AG04449 (cell line): ENCODE measurements at regions not wholly inside any gene's neighbourhood (a gene's known extent, or its start where the extent isn't known, plus 50 kb on each side); places are given as distances from the start of the nearest gene placed in this dataset.

Source experiments
- CTCF ChIA-PET: fragments of 350-600 bp; formaldehyde crosslinking; extraction: SDS; loops from one replicate; lab custom pipeline; 2021; ENCODE audit warnings: antibody characterized with exemption; lab: Yijun Ruan, JAX
- POLR2A ChIA-PET: fragments of 400-600, 350-600 bp; formaldehyde crosslinking; extraction: SDS; loops from one replicate; lab custom pipeline; 2020; ENCODE audit warnings: antibody characterized with exemption, inconsistent platforms; lab: Yijun Ruan, JAX
- DNase-seq: peaks from one replicate; pipeline ENCODE4 v3.0.0-alpha.2; 2010; ENCODE audit warnings: low read depth, low spot score
- H3K4me3 ChIP-seq: 2 replicates; pipeline ENCODE4 v1.5.1; 2011; ENCODE audit warnings: low read depth, mild to moderate bottlenecking, control low read depth, low read length
- TF ChIP-seq, protein P1 (sequence below): IDR thresholded peaks from one replicate; pipeline ENCODE4 v1.5.1; 2011; ENCODE audit warnings: mild to moderate bottlenecking, moderate library complexity, low read length, control low read depth, inconsistent platforms; ENCODE audit not compliant: insufficient read depth; ENCODE audit errors: missing control alignments

DNA sequence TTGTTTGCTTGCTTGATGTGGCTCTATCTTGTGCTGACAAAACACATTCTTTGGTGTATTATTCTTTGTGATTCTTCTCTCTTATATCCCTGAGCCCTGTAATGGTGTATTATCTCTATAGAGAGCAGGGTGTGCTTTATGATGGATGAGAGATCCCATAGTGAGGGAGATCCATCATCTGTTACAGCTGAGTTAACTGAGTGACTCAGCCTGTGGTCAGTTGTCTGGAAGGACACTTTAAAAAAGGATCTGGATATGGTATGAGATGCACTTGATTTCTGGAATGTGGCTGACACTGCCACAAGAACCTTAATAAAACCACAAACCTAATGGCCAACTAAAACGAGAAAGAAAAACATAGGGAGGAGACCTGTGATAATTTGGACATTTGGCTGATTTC lies 461.4 kb upstream of the SYT1 start:
- no peak for DNase-seq
- POLR2A ChIA-PET: no interaction called here
- CTCF ChIA-PET: no interaction called here
- no peak overlapping the region for H3K4me3 ChIP-seq
- TF ChIP-seq, protein P1, sequence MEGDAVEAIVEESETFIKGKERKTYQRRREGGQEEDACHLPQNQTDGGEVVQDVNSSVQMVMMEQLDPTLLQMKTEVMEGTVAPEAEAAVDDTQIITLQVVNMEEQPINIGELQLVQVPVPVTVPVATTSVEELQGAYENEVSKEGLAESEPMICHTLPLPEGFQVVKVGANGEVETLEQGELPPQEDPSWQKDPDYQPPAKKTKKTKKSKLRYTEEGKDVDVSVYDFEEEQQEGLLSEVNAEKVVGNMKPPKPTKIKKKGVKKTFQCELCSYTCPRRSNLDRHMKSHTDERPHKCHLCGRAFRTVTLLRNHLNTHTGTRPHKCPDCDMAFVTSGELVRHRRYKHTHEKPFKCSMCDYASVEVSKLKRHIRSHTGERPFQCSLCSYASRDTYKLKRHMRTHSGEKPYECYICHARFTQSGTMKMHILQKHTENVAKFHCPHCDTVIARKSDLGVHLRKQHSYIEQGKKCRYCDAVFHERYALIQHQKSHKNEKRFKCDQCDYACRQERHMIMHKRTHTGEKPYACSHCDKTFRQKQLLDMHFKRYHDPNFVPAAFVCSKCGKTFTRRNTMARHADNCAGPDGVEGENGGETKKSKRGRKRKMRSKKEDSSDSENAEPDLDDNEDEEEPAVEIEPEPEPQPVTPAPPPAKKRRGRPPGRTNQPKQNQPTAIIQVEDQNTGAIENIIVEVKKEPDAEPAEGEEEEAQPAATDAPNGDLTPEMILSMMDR: no peak

DNA sequence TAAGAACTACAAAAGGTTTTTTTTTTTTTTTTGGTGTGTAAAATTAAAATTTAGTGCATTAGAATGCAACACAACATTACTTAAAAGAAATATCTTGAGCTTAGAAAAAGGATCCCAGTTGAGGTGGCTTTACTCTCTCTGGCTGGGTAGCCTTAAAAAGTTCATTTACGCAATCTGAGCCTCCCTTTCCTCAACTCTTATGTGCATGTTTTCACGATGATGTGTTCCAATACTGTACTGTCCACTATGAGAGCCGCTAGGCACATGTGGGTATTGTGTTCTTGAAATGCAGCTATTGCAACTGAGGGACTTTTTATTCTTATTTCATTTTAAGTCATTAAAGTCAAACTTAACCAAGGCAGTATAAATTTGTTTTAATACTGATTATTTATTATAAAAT lies 460.9 kb upstream of the SYT1 start:
- TF ChIP-seq, protein P1: no peak
- ChIA-PET POLR2A (no interaction called here), CTCF (no interaction called here)
- H3K4me3 ChIP-seq: no peak overlapping the region
- DNase-seq: no peak

DNA sequence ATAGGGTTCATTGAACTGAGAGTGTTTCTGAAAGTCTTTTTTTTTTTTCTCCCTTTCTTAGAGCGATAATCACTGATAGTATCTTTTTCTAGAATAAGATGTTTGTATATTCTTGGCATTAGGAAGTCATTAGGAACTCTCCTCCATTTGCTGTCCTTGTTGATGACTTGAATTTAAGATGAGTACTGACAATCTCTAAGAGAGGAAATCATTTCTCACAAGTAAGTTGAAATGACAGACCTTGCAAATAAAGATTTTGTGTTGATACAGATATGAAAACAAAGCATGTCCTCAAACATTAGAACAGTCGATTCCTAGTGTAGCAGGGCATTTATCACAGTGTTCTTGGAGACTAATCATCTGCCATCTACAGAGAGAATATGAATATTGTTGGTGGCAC lies 458.4 kb upstream of the SYT1 start:
- POLR2A ChIA-PET: no interaction called here
- no peak for DNase-seq
- no peak overlapping the region for H3K4me3 ChIP-seq
- TF ChIP-seq, protein P1: no peak
- CTCF ChIA-PET: no interaction called here

- POLR2A ChIA-PET: no interaction called here
These were observed 457.7 kb upstream of the SYT1 start for GRCh38 chr12:78406828-78407227.

GRCh38 chr12:78407722-78408121 lies 456.9 kb upstream of the SYT1 start:
- no peak for DNase-seq
- no peak overlapping the region for H3K4me3 ChIP-seq
- CTCF ChIA-PET: no interaction called here
- TF ChIP-seq, protein P1: no peak
- POLR2A ChIA-PET: no interaction called here

More at GRCh38 chr12:78406828-78407227, 457.7 kb upstream of the SYT1 start:
- CTCF ChIA-PET: no interaction called here
- DNase-seq: no peak
- no peak overlapping the region for H3K4me3 ChIP-seq
- TF ChIP-seq, protein P1: no peak

DNA sequence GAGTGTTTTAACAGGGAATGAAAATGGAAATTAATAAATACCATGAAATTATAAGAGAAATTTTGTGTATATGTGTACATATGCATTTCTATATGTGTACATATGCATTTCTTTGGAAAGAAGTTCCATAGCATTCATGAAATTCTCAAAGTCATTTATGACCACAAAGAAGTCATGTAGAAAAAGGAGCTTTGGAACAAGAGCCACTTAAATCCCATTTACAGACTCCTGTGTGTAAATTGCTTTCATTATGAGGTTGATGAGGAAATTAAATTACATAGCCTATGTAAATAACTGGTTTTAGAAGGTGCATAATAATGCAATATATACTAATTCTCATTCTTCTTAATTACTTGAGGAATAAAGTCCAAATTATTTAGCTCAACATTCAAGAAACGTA lies 450.5 kb upstream of the SYT1 start:
- CTCF ChIA-PET: no interaction called here
- no peak overlapping the region for H3K4me3 ChIP-seq
- TF ChIP-seq, protein P1: no peak
- POLR2A ChIA-PET: no interaction called here
- DNase-seq: no peak

- ChIA-PET CTCF (no interaction called here), POLR2A (no interaction called here)
- TF ChIP-seq, protein P1: no peak
- H3K4me3 ChIP-seq: no peak overlapping the region
- no peak for DNase-seq
These were observed 445.7 kb upstream of the SYT1 start for GRCh38 chr12:78418919-78419318.
